ENCODE measurements at regions not wholly inside any gene's neighbourhood (a gene's known extent, or its start where the extent isn't known, plus 50 kb on each side); places are given as distances from the start of the nearest gene placed in this dataset.

- peaks cover 7% of the 10 kb centered on the region for H3K27me3 Mint-ChIP-seq (ENCODE audit: unreplicated experiment)
- no peak for DNase-seq (ENCODE audit: extremely low spot score, unreplicated experiment)
- H3K27ac Mint-ChIP-seq (ENCODE audit: unreplicated experiment) = no peak overlapping the region
- H3K4me3 Mint-ChIP-seq (ENCODE audit: unreplicated experiment) = no peak overlapping the region
- H3K4me1 Mint-ChIP-seq (ENCODE audit: unreplicated experiment) = no peaks in the 10 kb centered on the region
- no peaks in the 10 kb centered on the region for H3K9me3 Mint-ChIP-seq (ENCODE audit: unreplicated experiment)
- no peak for TF ChIP-seq CTCF (IDR thresholded peaks at IDR 0.05)
- H3K36me3 Mint-ChIP-seq (ENCODE audit: unreplicated experiment) = no peaks in the 10 kb centered on the region
Observed at GRCh38 chr4:83809581-83809980, 273.7 kb downstream of the GPAT3 start.

GRCh38 chr4:83793481-83793880, 257.6 kb downstream of the GPAT3 start:
- Mint-ChIP-seq H3K27me3 (ENCODE audit: unreplicated experiment) (peaks cover 9% of the 10 kb centered on the region), H3K4me3 (ENCODE audit: unreplicated experiment) (no peak overlapping the region), H3K9me3 (ENCODE audit: unreplicated experiment) (peaks cover 4% of the 10 kb centered on the region), H3K4me1 (ENCODE audit: unreplicated experiment) (no peaks in the 10 kb centered on the region), H3K36me3 (ENCODE audit: unreplicated experiment) (no peaks in the 10 kb centered on the region), H3K27ac (ENCODE audit: unreplicated experiment) (no peak overlapping the region)
- TF ChIP-seq CTCF (IDR thresholded peaks at IDR 0.05) = no peak
- DNase-seq (ENCODE audit: extremely low spot score, unreplicated experiment) = no peak

GRCh38 chr4:83785891-83786290, 250.0 kb downstream of the GPAT3 start:
- no peak for DNase-seq (ENCODE audit: extremely low spot score, unreplicated experiment)
- TF ChIP-seq CTCF (IDR thresholded peaks at IDR 0.05) = no peak
- Mint-ChIP-seq H3K27ac (ENCODE audit: unreplicated experiment) (no peak overlapping the region), H3K27me3 (ENCODE audit: unreplicated experiment) (peaks cover 6% of the 10 kb centered on the region), H3K4me3 (ENCODE audit: unreplicated experiment) (no peak overlapping the region), H3K9me3 (ENCODE audit: unreplicated experiment) (no peaks in the 10 kb centered on the region), H3K4me1 (ENCODE audit: unreplicated experiment) (no peaks in the 10 kb centered on the region), H3K36me3 (ENCODE audit: unreplicated experiment) (no peaks in the 10 kb centered on the region)

- Mint-ChIP-seq H3K4me1 (ENCODE audit: unreplicated experiment) (no peaks in the 10 kb centered on the region), H3K4me3 (ENCODE audit: unreplicated experiment) (no peak overlapping the region), H3K36me3 (ENCODE audit: unreplicated experiment) (no peaks in the 10 kb centered on the region), H3K27me3 (ENCODE audit: unreplicated experiment) (peaks cover 9% of the 10 kb centered on the region), H3K9me3 (ENCODE audit: unreplicated experiment) (no peaks in the 10 kb centered on the region), H3K27ac (ENCODE audit: unreplicated experiment) (no peak overlapping the region)
- no peak for DNase-seq (ENCODE audit: extremely low spot score, unreplicated experiment)
- TF ChIP-seq CTCF (IDR thresholded peaks at IDR 0.05) = no peak
Observed at GRCh38 chr4:83783215-83783614, 247.3 kb downstream of the GPAT3 start.

- Mint-ChIP-seq H3K27me3 (ENCODE audit: unreplicated experiment) (peaks cover 5% of the 10 kb centered on the region), H3K9me3 (ENCODE audit: unreplicated experiment) (no peaks in the 10 kb centered on the region), H3K36me3 (ENCODE audit: unreplicated experiment) (no peaks in the 10 kb centered on the region), H3K4me1 (ENCODE audit: unreplicated experiment) (no peaks in the 10 kb centered on the region), H3K4me3 (ENCODE audit: unreplicated experiment) (no peak overlapping the region), H3K27ac (ENCODE audit: unreplicated experiment) (no peak overlapping the region)
- DNase-seq (ENCODE audit: extremely low spot score, unreplicated experiment) = no peak
- no peak for TF ChIP-seq CTCF (IDR thresholded peaks at IDR 0.05)
Observed at GRCh38 chr4:83782591-83782990, 246.7 kb downstream of the GPAT3 start.
